Mononuclear cell (primary cell): ENCODE measurements at regions not wholly inside any gene's neighbourhood (a gene's known extent, or its start where the extent isn't known, plus 50 kb on each side); places are given as distances from the start of the nearest gene placed in this dataset.
"Not testable (repeated sequence)": the region's sequence is repeated elsewhere in the genome, so short reads cannot be mapped to it uniquely, and the experiment has no call there.

Experiments used
- H3K27me3 ChIP-seq: 2 replicates; pipeline ENCODE4 v1.6.0; 2011; ENCODE audit warnings: low read length, control low read depth; ENCODE audit not compliant: insufficient read depth
- H3K4me1 ChIP-seq: 2 replicates; pipeline ENCODE4 v1.5.1; 2011; ENCODE audit warnings: mild to moderate bottlenecking, low read length, control low read depth; ENCODE audit not compliant: insufficient read depth
- H3K4me3 ChIP-seq: 2 replicates; pipeline ENCODE4 v1.5.1; 2011; ENCODE audit warnings: mild to moderate bottlenecking, low read length, moderate library complexity
- H3K9me3 ChIP-seq: 2 replicates; pipeline ENCODE4 v1.5.1; 2011; ENCODE audit warnings: low read depth, mild to moderate bottlenecking, control low read depth, low read length

DNA sequence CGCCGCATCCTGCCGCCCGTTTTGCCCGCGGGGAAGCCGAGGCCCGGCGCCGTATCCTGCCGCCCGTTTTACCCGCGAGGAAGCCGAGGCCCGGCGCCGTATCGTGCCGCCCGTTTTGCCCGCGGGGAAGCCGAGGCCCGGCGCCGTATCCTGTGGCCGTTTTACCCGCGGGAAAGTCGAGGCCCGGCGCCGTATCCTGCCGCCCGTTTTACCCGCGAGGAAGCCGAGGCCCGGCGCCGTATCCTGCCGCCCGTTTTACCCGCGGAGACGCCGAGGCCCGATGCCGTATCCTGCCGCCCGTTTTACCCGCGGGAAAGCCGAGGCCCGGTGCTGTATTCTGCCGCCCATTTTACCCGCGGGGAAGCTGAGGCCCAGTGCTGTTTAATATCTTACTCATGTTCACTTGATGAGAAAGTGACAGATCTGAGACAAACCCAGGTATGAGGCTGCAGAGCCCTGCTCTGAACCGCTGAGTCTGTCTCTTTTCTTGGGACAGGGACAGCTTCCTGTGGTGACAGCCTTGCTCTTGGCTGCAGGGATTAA lies 129.4 kb downstream of the CDH26 start:
- peak overlapping the region; percentile 16 for H3K4me3 ChIP-seq
- H3K4me1 ChIP-seq = peaks cover 11% of the 10 kb centered on the region
- H3K27me3 ChIP-seq = no peaks in the 10 kb centered on the region
- H3K9me3 ChIP-seq = no peaks in the 10 kb centered on the region

DNA sequence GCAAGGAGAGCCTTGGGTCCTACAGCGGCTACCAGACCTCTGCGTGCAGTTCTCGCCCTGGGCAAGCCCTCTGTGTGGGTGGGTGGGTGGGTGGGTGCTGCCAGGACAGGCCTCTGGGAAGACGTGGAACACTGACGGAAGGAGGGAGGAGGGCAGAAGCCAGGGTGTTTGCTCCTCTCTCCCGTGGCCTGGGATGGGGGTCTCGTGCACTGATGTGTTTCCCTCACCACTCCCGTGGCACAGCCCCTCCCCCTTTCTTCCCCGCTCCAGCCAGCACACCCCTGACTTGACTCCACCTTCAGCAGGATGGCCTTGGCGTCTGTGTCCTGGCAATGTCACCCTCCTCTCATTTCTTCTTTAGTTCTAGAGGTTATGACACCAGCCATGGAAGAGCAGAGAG lies 130.0 kb downstream of the CDH26 start:
- Histone ChIP-seq H3K4me1 (peaks cover 11% of the 10 kb centered on the region), H3K4me3 (no peak overlapping the region), H3K9me3 (no peaks in the 10 kb centered on the region), H3K27me3 (no peaks in the 10 kb centered on the region)

GRCh38 chr20:60090631-60091030 lies 132.4 kb downstream of the CDH26 start:
- no peaks in the 10 kb centered on the region for H3K27me3 ChIP-seq
- peaks cover 11% of the 10 kb centered on the region for H3K4me1 ChIP-seq
- no peak overlapping the region for H3K4me3 ChIP-seq
- no peaks in the 10 kb centered on the region for H3K9me3 ChIP-seq

GRCh38 chr20:60091305-60091704 lies 133.1 kb downstream of the CDH26 start:
- Histone ChIP-seq H3K9me3 (no peaks in the 10 kb centered on the region), H3K27me3 (no peaks in the 10 kb centered on the region), H3K4me1 (peaks cover 12% of the 10 kb centered on the region), H3K4me3 (no peak overlapping the region)

- Histone ChIP-seq H3K9me3 (no peaks in the 10 kb centered on the region), H3K4me1 (peaks cover 15% of the 10 kb centered on the region), H3K27me3 (no peaks in the 10 kb centered on the region), H3K4me3 (no peak overlapping the region)
Observed at GRCh38 chr20:60091861-60092260, 133.6 kb downstream of the CDH26 start.

- H3K27me3 ChIP-seq = no peaks in the 10 kb centered on the region
- H3K4me1 ChIP-seq = peaks cover 19% of the 10 kb centered on the region
- no peaks in the 10 kb centered on the region for H3K9me3 ChIP-seq
- H3K4me3 ChIP-seq = no peak overlapping the region
Observed at GRCh38 chr20:60092729-60093128, 134.5 kb downstream of the CDH26 start.

DNA sequence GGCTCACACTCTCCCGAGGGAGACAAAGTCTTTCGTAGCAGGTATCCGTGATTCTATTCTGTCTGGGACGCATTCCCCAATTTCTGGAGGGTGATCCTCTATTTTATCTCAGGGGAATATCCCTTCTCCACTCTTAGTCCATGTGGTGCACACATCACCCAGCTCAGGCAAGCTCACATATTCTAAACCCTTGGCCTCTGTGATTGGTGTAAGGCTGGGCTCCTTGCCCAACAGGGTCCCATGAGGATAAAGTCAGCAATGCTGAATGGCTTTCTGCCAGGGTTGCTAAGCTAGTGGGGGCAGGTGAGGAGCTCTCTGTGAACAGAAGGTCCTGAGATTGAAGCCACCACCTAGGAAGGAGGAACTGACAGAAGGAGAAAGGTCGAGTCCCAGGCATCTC lies 137.2 kb downstream of the CDH26 start:
- Histone ChIP-seq H3K27me3 (no peaks in the 10 kb centered on the region), H3K4me1 (peaks cover 23% of the 10 kb centered on the region), H3K4me3 (no peak overlapping the region), H3K9me3 (no peaks in the 10 kb centered on the region)

DNA sequence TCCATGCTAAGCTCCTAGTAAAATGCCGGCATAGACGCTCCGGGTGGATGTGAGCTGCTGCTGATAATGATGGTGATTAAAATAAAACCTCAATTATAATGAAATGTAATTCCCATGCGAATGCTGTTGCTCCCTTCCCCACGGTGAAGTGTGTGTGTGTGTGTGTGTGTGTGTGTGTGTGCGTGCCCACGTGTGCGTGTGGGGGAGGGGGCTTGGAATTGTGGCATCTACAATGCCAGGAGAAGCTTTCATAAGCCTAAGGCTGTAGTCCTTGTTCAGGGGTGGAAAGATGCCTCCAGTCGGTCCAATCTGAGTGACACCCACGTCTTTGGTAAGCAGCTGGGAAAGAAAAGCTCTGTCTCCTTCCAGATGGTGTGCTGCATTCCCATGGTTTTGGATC lies 137.9 kb downstream of the CDH26 start:
- Histone ChIP-seq H3K4me3 (no peak overlapping the region), H3K27me3 (no peaks in the 10 kb centered on the region), H3K4me1 (peaks cover 30% of the 10 kb centered on the region), H3K9me3 (no peaks in the 10 kb centered on the region)

GRCh38 chr20:60097285-60097684 lies 139.1 kb downstream of the CDH26 start:
- no peaks in the 10 kb centered on the region for H3K9me3 ChIP-seq
- H3K4me3 ChIP-seq = no peak overlapping the region
- peaks cover 41% of the 10 kb centered on the region for H3K4me1 ChIP-seq
- H3K27me3 ChIP-seq = no peaks in the 10 kb centered on the region

GRCh38 chr20:60100780-60101179 lies 142.6 kb downstream of the CDH26 start:
- no peaks in the 10 kb centered on the region for H3K27me3 ChIP-seq
- no peaks in the 10 kb centered on the region for H3K9me3 ChIP-seq
- H3K4me1 ChIP-seq = peaks cover 63% of the 10 kb centered on the region
- H3K4me3 ChIP-seq = no peak overlapping the region

DNA sequence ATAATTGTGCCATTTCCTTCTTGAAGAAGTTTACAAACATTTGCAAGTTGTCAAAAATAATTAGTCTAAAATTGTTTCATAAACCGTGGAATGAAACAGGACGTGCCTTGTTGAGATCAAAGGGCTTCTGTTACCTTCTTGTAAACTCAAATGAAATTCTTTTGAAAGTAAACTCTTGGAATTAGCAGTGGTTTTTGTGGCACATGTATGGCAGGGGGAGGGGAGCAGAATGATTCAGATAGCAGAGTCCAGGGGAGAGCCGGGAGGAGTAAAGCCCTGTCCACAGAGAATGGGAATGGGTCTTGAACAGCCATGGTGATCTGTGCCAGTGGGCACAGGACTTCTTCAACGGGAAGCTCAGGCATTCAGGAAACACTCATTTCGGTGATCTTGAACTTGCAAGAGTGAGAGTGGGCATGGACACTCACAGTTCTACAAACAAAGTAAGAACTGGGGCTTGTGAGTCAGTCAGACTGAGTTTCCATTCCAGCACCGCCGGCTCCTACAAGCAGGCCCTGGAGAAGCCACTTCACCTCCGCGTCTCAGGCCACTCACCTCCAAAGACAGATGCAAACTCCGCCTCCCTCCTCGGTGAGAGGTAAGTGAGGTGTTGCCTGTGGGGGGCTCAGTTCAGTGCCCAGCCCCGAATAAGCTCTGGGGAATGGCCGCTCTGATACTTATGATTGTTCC lies 143.1 kb downstream of the CDH26 start:
- Histone ChIP-seq H3K4me1 (peaks cover 67% of the 10 kb centered on the region), H3K4me3 (no peak overlapping the region), H3K27me3 (no peaks in the 10 kb centered on the region), H3K9me3 (no peaks in the 10 kb centered on the region)

DNA sequence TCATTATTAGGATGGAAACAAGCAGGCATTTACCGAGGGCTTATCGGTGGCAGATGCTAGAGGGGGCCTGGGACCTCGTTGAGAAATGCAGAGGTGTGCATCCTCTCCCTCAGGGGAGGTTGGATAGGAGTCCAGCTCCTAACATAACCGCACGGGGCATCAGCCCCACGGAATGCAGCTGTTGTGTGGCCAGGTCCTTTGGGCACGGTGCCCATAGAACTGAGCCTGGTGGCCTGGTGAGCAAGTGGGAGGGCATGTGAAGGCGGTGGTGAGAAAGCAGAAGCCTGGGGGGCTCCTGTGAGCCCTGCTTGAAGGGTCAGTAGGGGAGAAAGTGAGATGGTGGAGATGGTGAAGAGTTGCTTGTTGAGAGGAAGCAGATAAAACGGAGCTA lies 143.7 kb downstream of the CDH26 start:
- Histone ChIP-seq H3K9me3 (no peaks in the 10 kb centered on the region), H3K4me3 (no peak overlapping the region), H3K27me3 (no peaks in the 10 kb centered on the region), H3K4me1 (peaks cover 66% of the 10 kb centered on the region)

GRCh38 chr20:60102665-60103210 lies 144.5 kb downstream of the CDH26 start:
- Histone ChIP-seq H3K4me3 (no peak overlapping the region), H3K4me1 (peaks cover 59% of the 10 kb centered on the region), H3K27me3 (no peaks in the 10 kb centered on the region), H3K9me3 (no peaks in the 10 kb centered on the region)

GRCh38 chr20:60104993-60105803 lies 147.0 kb downstream of the CDH26 start:
- H3K4me3 ChIP-seq = no peak overlapping the region
- H3K9me3 ChIP-seq = no peaks in the 10 kb centered on the region
- H3K27me3 ChIP-seq = no peaks in the 10 kb centered on the region
- H3K4me1 ChIP-seq = peaks cover 57% of the 10 kb centered on the region

- H3K27me3 ChIP-seq, H3K9me3 ChIP-seq, H3K4me3 ChIP-seq: not testable (repeated sequence)
- H3K4me1 ChIP-seq = peaks cover 48% of the 10 kb centered on the region
Observed at GRCh38 chr20:60106186-60106585, 148.0 kb downstream of the CDH26 start.
